OCI-LY7 (cell line): ENCODE measurements at regions not wholly inside any gene's neighbourhood (a gene's known extent, or its start where the extent isn't known, plus 50 kb on each side); places are given as distances from the start of the nearest gene placed in this dataset.

Source experiments
- CTCF ChIP-seq: fragments of 200-600 bp; sonication (generic); conservative IDR thresholded peaks from 2 replicates; pipeline ENCODE4 v1.5.1; 2014; ENCODE audit warnings: mild to moderate bottlenecking, antibody characterized with exemption, low read length, moderate library complexity, mixed read lengths
- EZH2phosphoT487 ChIP-seq: fragments of 200-600 bp; sonication (generic); IDR thresholded peaks from 2 replicates; pipeline ENCODE4 v1.6.1; 2018; ENCODE audit warnings: low read depth, borderline replicate concordance, mild to moderate bottlenecking, mixed run types, antibody characterized with exemption, low read length, moderate library complexity, mixed read lengths

GRCh38 chr10:62980687-62981086 lies 152.4 kb upstream of the NRBF2 start:
- TF ChIP-seq CTCF (no peak), EZH2phosphoT487 (no peak)
